T1000 (cell line): ENCODE measurements at regions not wholly inside any gene's neighbourhood (a gene's known extent, or its start where the extent isn't known, plus 50 kb on each side); places are given as distances from the start of the nearest gene placed in this dataset.

Experiments
- DNase-seq: peaks from one replicate; lab custom pipeline; 2025; ENCODE audit warnings: mixed read lengths; lab: John Stamatoyannopoulos, UW

GRCh38 chr18:24897461-24897860 is 437.0 kb downstream of the HRH4 start:
- DNase-seq, result no peak

- peak; percentile 24 for DNase-seq
Measured at GRCh38 chr18:24910221-24910620, 441.7 kb downstream of the ZNF521 start.

GRCh38 chr18:24913507-24914170 is 438.3 kb downstream of the ZNF521 start:
- peak; percentile 37 for DNase-seq

GRCh38 chr18:24914171-24914525 is 437.8 kb downstream of the ZNF521 start:
- DNase-seq, result no peak

GRCh38 chr18:24914685-24915084 is 437.3 kb downstream of the ZNF521 start:
- DNase-seq, result no peak

GRCh38 chr18:24915547-24915946 is 436.4 kb downstream of the ZNF521 start:
- DNase-seq, result no peak

GRCh38 chr18:24917767-24918166 is 434.2 kb downstream of the ZNF521 start:
- no peak for DNase-seq

GRCh38 chr18:24918257-24918656 is 433.7 kb downstream of the ZNF521 start:
- DNase-seq, result no peak

GRCh38 chr18:24919181-24919797 is 432.7 kb downstream of the ZNF521 start:
- DNase-seq, result no peak

GRCh38 chr18:24922491-24922890 is 429.5 kb downstream of the ZNF521 start:
- DNase-seq, result no peak

GRCh38 chr18:24923138-24923537 is 428.8 kb downstream of the ZNF521 start:
- DNase-seq, result no peak

GRCh38 chr18:24924066-24924716 is 427.8 kb downstream of the ZNF521 start:
- no peak for DNase-seq

- DNase-seq, result no peak
Measured at GRCh38 chr18:24926649-24927048, 425.3 kb downstream of the ZNF521 start.

GRCh38 chr18:24928301-24928878 is 423.6 kb downstream of the ZNF521 start:
- DNase-seq, result no peak

- no peak for DNase-seq
Measured at GRCh38 chr18:24930478-24930877, 421.5 kb downstream of the ZNF521 start.

GRCh38 chr18:24930971-24931370 is 421.0 kb downstream of the ZNF521 start:
- no peak for DNase-seq

- no peak for DNase-seq
Measured at GRCh38 chr18:24933345-24933744, 418.6 kb downstream of the ZNF521 start.

- DNase-seq, result no peak
Measured at GRCh38 chr18:24934258-24934932, 417.6 kb downstream of the ZNF521 start.

GRCh38 chr18:24935008-24935407 is 417.0 kb downstream of the ZNF521 start:
- no peak for DNase-seq

- no peak for DNase-seq
Measured at GRCh38 chr18:24935896-24936295, 416.1 kb downstream of the ZNF521 start.

- DNase-seq, result no peak
Measured at GRCh38 chr18:24936691-24937090, 415.3 kb downstream of the ZNF521 start.

GRCh38 chr18:24937639-24938275 is 414.2 kb downstream of the ZNF521 start:
- DNase-seq, result no peak
